HepG2 (cell line): ENCODE measurements at regions not wholly inside any gene's neighbourhood (a gene's known extent, or its start where the extent isn't known, plus 50 kb on each side); places are given as distances from the start of the nearest gene placed in this dataset.

ENCODE experiments used
- CREB1 ChIP-seq, 2 experiments: fragments of 450-650 bp in 1 of 2; IDR thresholded peaks; 2 replicates each; pipeline ENCODE4 v1.6.1; 2016 to 2017; ENCODE audit warnings: control low read depth in 1 of 2, mild to moderate bottlenecking in 1 of 2, missing compliant biosample characterization in 1 of 2, missing genetic modification characterization in 1 of 2
- FOSL2 ChIP-seq: sonication (generic); formaldehyde crosslinking; IDR thresholded peaks from 2 replicates; pipeline ENCODE4 v1.4.0; 2020; ENCODE audit warnings: missing genetic modification reagents
- HIC2 ChIP-seq: sonication (generic); formaldehyde crosslinking; IDR thresholded peaks from 2 replicates; pipeline ENCODE4 v1.9.0; 2022; ENCODE audit warnings: low read depth, missing genetic modification reagents
- PHF20 ChIP-seq: sonication (generic); formaldehyde crosslinking; IDR thresholded peaks from 2 replicates; pipeline ENCODE4 v1.5.0; 2020; ENCODE audit warnings: mild to moderate bottlenecking, missing genetic modification reagents
- PLRG1 ChIP-seq: fragments of 450-650 bp; conservative IDR thresholded peaks from 2 replicates; pipeline ENCODE4 v1.6.1; 2016
- POLR2A ChIP-seq, 2 experiments: IDR thresholded peaks; 2 replicates each; pipeline ENCODE4 v1.6.1; 2011; ENCODE audit warnings: low read depth in 2 of 2, low read length in 2 of 2, mild to moderate bottlenecking in 1 of 2, moderate library complexity in 1 of 2; ENCODE audit not compliant: insufficient read depth in 1 of 2
- REST ChIP-seq, 2 experiments: IDR thresholded peaks; 2 replicates each; pipeline ENCODE4 v1.6.1; 2011 to 2012; ENCODE audit warnings: low read length in 2 of 2, borderline replicate concordance in 1 of 2, low read depth in 1 of 2, mild to moderate bottlenecking in 1 of 2, moderate library complexity in 1 of 2
- SRF ChIP-seq: IDR thresholded peaks from 2 replicates; pipeline ENCODE4 v1.6.1; 2011; ENCODE audit warnings: mild to moderate bottlenecking, low read depth, low read length, moderate library complexity
- TFDP1 ChIP-seq: IDR thresholded peaks from 2 replicates; pipeline ENCODE4 v1.6.1; 2016; ENCODE audit warnings: missing compliant biosample characterization, missing genetic modification reagents, borderline replicate concordance
- TOPORS ChIP-seq: sonication (generic); formaldehyde crosslinking; IDR thresholded peaks from 2 replicates; pipeline ENCODE4 v1.8.0; 2023; ENCODE audit warnings: mild to moderate bottlenecking, missing genetic modification reagents
- U2AF1 ChIP-seq: fragments of 200-400 bp; formaldehyde crosslinking; optimal IDR thresholded peaks from 2 replicates; pipeline ENCODE3; 2017; ENCODE audit warnings: mild to moderate bottlenecking, low read depth, low read length
- YEATS2 ChIP-seq: sonication (generic); formaldehyde crosslinking; IDR thresholded peaks from 2 replicates; pipeline ENCODE4 v1.4.0; 2020; ENCODE audit warnings: missing genetic modification reagents, borderline replicate concordance
- YEATS4 ChIP-seq: sonication (generic); formaldehyde crosslinking; IDR thresholded peaks from 2 replicates; pipeline ENCODE4 v1.4.0; 2020; ENCODE audit warnings: missing genetic modification reagents, borderline replicate concordance
- ZBTB7A ChIP-seq: sonication (generic); formaldehyde crosslinking; IDR thresholded peaks from 2 replicates; pipeline ENCODE4 v1.8.0; 2022; ENCODE audit warnings: mild to moderate bottlenecking, missing genetic modification reagents
- ZFP90 ChIP-seq: sonication (generic); formaldehyde crosslinking; IDR thresholded peaks from 2 replicates; pipeline ENCODE4 v1.8.0; 2022; ENCODE audit warnings: missing genetic modification reagents, mild to moderate bottlenecking, inconsistent platforms, borderline replicate concordance
- ZNF160 ChIP-seq: sonication (generic); formaldehyde crosslinking; IDR thresholded peaks from 2 replicates; pipeline ENCODE4 v1.8.0; 2022; ENCODE audit warnings: mild to moderate bottlenecking, inconsistent platforms, missing genetic modification reagents
- ZNF232 ChIP-seq: sonication (generic); formaldehyde crosslinking; IDR thresholded peaks from 2 replicates; pipeline ENCODE4 v1.4.0; 2020; ENCODE audit warnings: missing genetic modification reagents, borderline replicate concordance
- ZNF326 ChIP-seq: sonication (generic); formaldehyde crosslinking; IDR thresholded peaks from 2 replicates; pipeline ENCODE4 v1.4.0; 2020; ENCODE audit warnings: missing genetic modification reagents, borderline replicate concordance
- ZNF350 ChIP-seq: sonication (generic); formaldehyde crosslinking; IDR thresholded peaks from 2 replicates; pipeline ENCODE4 v1.4.0; 2020; ENCODE audit warnings: mild to moderate bottlenecking, low read depth, missing genetic modification reagents, borderline replicate concordance
- ZNF530 ChIP-seq: sonication (generic); formaldehyde crosslinking; IDR thresholded peaks from 2 replicates; pipeline ENCODE4 v1.5.0; 2020; ENCODE audit warnings: low read depth, mild to moderate bottlenecking, missing genetic modification reagents
- ZNF598 ChIP-seq: sonication (generic); formaldehyde crosslinking; IDR thresholded peaks from 2 replicates; pipeline ENCODE4 v1.5.1; 2020; ENCODE audit warnings: mild to moderate bottlenecking, missing genetic modification reagents, borderline replicate concordance
- TF ChIP-seq, protein P1 (sequence below): sonication (generic); formaldehyde crosslinking; IDR thresholded peaks from 2 replicates; pipeline ENCODE4 v1.5.1; 2020; ENCODE audit warnings: mild to moderate bottlenecking, missing genetic modification reagents, moderate library complexity

DNA sequence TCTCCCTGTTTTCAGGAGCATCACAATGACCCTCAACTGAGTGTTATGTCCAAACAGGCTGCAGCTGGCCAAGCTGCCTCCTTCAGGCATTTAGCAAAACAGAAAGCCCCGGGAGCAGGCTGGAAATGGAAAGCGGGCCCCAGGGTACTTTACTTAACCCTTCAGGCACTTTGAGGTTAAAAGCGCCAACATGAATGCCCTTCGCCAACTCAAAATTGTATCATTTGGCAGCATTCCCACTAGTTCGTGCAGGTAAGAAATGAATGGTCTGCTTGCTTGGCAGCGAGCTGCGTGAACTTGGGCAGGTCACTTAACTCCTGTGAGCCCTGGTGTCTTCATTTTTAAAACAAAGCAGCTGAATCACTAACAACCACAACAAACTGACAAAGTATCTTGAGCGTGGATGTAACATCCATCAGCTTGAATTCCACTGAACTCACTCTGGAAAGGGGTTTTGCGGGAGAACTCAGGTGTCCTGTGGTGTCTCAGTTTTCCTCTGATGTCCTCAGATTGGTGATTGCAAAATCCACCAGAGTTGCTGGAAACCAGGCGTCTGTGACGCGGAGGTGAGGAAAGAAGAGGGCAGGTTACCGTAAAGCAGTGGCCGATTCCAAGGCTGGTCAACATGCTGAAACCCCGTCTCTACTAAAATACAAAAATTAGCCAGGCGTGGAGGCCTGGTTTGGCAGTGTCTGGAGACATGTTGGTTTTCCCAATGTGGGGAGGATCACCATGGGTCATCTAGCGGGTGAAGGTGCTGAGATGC lies 118.8 kb upstream of the ZNF217 start (continued):
- TF ChIP-seq YEATS4 (no peak), ZNF232 (CRISPR knock-in tag) (no peak), ZNF160 (no peak), REST (IDR thresholded peaks at IDR 0.05; ENCODE audit: borderline replicate concordance in 1 of 2, low read depth in 1 of 2, low read length in 2 of 2) (no peak), TFDP1 (no peak), FOSL2 (CRISPR knock-in tag) (0 out of 2 replicates have a peak, but pooled peaks have one; percentile 21), ZBTB7A (CRISPR knock-in tag) (no peak), ZNF530 (CRISPR knock-in tag) (no peak), SRF (no peak), YEATS2 (no peak), CREB1 (IDR thresholded peaks at IDR 0.05) (peak; percentile 12; the same call in 1 of the 2 replicates), CREB1 (CRISPR knock-in tag; IDR thresholded peaks at IDR 0.05) (peak; percentile 57; the same call in 1 of the 2 replicates), HIC2 (peak; percentile 47; the same call in 1 of the 2 replicates), ZNF350 (CRISPR knock-in tag) (0 out of 2 replicates have a peak, but pooled peaks have one; percentile 25), PLRG1 (no peak), POLR2A (IDR thresholded peaks at IDR 0.05; ENCODE audit: insufficient read depth in 1 of 2, low read depth in 2 of 2, low read length in 2 of 2) (0 out of 4 replicates have a peak, but pooled peaks of 1 of the 2 experiments have one; percentile 31), ZNF326 (no peak), PHF20 (CRISPR knock-in tag) (0 out of 2 replicates have a peak, but pooled peaks have one; percentile 3), ZNF598 (CRISPR knock-in tag) (no peak), U2AF1 (peak; percentile 44), ZFP90 (CRISPR knock-in tag) (no peak), TOPORS (CRISPR knock-in tag) (peak; percentile 49; the same call in 1 of the 2 replicates)
- TF ChIP-seq, protein P1, sequence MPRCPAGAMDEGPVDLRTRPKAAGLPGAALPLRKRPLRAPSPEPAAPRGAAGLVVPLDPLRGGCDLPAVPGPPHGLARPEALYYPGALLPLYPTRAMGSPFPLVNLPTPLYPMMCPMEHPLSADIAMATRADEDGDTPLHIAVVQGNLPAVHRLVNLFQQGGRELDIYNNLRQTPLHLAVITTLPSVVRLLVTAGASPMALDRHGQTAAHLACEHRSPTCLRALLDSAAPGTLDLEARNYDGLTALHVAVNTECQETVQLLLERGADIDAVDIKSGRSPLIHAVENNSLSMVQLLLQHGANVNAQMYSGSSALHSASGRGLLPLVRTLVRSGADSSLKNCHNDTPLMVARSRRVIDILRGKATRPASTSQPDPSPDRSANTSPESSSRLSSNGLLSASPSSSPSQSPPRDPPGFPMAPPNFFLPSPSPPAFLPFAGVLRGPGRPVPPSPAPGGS (CRISPR knock-in tag), result no peak
